LNCAP (cell line): ENCODE measurements at regions not wholly inside any gene's neighbourhood (a gene's known extent, or its start where the extent isn't known, plus 50 kb on each side); places are given as distances from the start of the nearest gene placed in this dataset.

ENCODE experiments used
- TF ChIP-seq, protein P1 (sequence below): fragments of 450-650 bp; IDR thresholded peaks from 2 replicates; pipeline ENCODE4 v1.5.1; 2017; ENCODE audit warnings: mild to moderate bottlenecking

- TF ChIP-seq, protein P1, sequence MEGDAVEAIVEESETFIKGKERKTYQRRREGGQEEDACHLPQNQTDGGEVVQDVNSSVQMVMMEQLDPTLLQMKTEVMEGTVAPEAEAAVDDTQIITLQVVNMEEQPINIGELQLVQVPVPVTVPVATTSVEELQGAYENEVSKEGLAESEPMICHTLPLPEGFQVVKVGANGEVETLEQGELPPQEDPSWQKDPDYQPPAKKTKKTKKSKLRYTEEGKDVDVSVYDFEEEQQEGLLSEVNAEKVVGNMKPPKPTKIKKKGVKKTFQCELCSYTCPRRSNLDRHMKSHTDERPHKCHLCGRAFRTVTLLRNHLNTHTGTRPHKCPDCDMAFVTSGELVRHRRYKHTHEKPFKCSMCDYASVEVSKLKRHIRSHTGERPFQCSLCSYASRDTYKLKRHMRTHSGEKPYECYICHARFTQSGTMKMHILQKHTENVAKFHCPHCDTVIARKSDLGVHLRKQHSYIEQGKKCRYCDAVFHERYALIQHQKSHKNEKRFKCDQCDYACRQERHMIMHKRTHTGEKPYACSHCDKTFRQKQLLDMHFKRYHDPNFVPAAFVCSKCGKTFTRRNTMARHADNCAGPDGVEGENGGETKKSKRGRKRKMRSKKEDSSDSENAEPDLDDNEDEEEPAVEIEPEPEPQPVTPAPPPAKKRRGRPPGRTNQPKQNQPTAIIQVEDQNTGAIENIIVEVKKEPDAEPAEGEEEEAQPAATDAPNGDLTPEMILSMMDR: no peak
Observed at GRCh38 chr20:57117296-57117695, 149.1 kb downstream of the BMP7 start.

GRCh38 chr20:57118107-57118769 lies 148.2 kb downstream of the BMP7 start:
- TF ChIP-seq, protein P1: no peak
